ENCODE measurements at regions not wholly inside any gene's neighbourhood (a gene's known extent, or its start where the extent isn't known, plus 50 kb on each side); places are given as distances from the start of the nearest gene placed in this dataset.
"Not testable (repeated sequence)": the region's sequence is repeated elsewhere in the genome, so short reads cannot be mapped to it uniquely, and the experiment has no call there.

DNA sequence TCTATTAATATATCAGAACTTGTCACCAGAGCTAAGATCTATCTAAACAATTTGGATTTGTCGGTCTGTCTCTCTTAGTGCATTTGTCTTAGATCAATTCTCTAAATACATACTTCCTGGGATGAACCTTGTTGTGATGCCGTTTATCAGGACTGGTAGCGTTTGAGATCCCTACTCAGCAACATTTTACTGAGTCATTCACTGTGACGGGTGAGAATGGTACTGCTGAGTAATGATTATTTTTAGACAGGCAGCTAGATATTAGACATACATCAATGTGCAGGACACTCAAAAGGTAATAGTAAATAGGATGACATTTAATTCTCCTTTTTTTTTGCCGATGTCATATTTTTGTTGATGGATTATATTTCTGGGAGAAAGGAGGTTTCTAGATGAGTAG, 209.0 kb downstream of the CSNK1G3 start:
- no peak for FAIRE-seq

DNA sequence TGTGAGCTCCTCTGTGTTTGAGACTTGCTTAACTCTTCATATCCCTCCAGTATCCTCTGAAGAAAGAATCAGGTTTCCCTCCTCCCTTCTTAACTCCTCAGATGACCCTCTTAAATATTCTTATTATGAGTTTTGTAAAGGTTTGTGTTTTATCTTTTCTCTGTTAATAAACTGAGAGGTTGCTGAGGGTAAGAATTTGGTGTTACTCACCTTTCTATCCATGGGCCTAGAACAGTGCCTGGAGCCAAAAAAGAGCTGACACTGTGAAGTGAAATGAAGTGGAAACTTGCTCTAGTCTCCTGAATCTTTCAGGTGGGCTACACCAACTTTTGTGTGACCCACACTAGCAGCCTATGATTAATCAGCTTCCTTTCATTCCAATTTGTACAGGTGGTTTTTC, 208.4 kb downstream of the CSNK1G3 start:
- FAIRE-seq = no peak

DNA sequence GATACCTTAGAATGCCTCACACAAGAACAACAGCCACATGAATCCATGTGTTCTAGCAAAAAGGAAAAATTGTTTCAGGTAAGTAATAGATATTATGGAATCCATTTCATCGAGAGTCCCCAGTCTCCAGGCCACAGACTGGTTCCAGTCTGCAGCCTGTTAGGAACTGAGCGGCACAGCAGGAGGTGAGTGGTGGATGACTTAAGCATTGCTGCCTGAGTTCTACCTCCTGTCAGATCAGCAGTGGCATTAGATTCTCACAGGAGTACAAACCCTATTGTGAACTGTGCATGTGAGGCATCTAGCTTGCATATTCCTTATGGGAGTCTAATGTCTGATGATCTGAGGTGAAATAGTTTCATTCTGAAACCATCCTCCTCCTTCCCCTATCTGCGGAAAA, 207.0 kb downstream of the CSNK1G3 start:
- no peak for FAIRE-seq

DNA sequence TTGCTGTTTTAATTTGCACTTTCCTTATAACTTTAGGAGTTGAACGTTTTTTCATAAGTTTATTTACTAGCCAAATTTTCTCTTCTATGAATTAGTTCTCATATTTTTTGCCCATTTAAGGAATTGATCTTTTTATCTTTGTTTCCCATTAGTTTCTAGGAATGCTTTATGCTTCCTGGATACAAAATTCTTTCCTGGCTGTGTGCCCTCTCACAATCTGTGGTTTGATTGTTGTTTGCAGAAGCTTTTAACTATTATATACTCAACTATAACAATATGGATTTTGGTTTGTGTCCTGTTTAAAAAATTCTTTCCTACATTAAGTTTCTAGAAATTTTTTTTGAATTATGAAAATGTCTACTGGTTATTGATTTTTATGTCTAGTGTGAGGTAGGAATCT, 206.3 kb downstream of the CSNK1G3 start:
- no peak for FAIRE-seq

DNA sequence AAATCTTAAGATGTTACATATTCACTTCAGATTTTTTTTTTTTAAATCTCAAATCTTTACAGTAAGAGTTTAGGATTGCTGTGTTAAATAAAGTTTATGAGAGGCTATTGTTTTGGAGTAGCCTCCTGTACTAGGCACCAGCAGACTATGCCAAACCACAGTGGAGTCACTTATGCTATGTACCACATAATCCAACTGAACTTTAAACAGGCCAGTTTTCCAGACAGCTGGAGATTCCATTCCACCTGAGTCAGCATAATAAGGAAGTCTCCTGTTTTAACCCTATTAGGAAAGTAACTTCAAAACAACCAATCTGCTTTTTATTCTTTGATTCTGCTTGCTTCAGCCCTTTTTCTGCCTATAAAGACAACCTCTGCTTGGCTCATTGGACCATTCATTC, 205.2 kb downstream of the CSNK1G3 start:
- FAIRE-seq = no peak

DNA sequence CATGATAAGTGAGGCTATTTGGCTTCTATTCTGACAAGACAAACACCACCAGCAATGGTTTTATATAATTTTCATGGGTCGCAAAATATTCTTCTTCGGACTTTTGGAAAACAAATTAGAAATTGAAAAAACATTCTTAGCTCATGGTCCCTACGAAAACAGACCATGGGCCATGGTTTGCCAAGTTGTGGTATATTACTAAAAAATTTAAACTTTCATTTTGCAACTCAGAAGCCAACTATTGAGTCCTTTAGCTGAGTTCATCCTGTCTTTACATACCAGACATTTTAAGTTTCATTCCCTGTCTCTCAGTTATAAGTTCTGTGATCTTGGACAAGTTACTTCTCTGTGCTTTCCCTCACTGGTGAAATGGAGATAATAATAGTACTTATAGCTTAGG, 198.1 kb downstream of the CSNK1G3 start:
- no peak for FAIRE-seq

DNA sequence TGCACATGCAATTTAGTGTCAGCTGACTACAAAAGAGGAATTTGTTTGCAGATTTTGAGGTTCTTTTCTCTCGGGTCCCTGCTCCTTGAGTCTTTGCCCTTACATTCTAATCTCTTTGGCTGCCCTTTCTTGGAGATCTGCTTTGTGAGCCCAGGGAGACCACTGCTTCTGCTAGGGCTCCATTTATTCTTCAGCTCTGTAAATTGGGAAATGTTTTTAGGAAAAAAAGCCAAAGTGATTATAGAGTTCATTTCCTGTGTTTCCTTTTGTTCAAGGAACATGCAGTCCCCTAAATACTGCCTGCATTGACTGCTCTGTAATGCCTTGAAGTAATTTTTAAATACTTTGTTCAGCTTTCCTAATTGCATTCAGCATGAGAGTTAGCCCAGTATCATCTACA, 197.4 kb downstream of the CSNK1G3 start:
- FAIRE-seq = no peak

DNA sequence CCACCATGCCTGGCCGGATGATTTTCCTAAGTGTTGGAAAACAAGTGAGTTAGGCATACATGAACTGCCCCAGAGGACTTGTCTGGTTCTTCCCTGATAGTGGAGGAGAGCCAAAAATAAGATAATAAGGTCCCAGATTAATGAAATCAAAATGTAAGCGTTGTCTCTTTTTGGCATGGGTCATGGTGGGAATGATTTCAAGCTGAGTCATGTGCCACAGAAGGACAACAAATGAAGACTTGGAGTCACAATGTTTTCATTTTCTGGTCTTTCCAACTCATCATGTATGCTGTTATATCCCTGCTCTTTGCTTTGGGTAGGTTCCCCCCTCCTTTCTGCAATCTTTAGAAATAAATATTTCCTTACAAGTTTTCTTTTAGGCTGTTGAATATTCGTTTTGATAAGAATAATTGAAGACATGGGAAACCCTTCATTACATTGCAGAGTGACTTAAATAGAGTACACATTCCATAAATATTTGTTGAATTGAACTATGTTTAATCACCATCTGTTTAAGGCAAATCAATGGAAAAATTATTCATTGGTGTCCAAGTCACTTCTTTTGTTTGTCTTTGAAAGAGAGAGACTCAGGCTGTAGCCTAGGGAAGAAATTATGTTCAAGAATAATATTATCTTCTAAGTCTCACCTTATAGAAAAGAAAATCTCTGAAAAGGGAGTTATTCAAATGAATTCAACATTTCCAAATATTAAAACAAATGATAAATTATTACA, 196.3 kb downstream of the CSNK1G3 start:
- FAIRE-seq = no peak

DNA sequence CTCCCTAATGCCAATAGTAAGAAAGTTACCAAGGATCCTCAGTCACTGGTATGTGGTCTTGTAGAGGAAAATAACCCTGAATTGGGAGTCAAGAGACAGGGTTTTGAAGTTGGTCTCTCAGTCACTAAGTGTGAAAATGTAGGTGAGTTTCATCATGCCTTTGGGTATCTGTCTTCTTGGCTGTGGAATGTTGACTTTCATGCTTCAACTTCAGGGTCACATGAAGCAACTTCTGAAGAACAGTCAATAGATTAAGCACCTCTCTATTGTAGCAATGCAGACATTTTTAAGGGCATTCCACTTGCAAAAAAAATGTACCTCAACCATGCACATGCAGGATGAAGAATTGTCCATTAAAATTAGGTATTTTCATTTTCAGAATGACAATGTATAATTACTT, 194.6 kb downstream of the CSNK1G3 start:
- no peak for FAIRE-seq

DNA sequence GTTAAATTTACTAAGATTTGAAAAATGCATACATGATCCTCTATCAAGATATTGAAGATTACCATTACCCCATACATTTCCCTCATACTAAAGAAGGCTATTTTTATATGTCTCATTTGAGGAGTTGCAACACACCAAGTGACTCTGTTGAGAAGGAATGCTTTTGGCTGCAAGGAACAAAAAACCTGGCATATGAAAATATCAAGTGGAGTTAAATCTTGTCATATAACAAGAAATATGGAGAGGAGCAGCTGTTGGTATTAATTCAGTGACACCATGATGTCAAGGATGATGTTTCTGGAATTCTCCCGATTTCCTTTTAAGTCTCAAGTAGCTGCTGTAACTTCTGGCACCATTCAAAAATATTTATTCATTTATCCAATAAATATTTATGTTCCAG, 193.8 kb downstream of the CSNK1G3 start:
- FAIRE-seq = no peak

DNA sequence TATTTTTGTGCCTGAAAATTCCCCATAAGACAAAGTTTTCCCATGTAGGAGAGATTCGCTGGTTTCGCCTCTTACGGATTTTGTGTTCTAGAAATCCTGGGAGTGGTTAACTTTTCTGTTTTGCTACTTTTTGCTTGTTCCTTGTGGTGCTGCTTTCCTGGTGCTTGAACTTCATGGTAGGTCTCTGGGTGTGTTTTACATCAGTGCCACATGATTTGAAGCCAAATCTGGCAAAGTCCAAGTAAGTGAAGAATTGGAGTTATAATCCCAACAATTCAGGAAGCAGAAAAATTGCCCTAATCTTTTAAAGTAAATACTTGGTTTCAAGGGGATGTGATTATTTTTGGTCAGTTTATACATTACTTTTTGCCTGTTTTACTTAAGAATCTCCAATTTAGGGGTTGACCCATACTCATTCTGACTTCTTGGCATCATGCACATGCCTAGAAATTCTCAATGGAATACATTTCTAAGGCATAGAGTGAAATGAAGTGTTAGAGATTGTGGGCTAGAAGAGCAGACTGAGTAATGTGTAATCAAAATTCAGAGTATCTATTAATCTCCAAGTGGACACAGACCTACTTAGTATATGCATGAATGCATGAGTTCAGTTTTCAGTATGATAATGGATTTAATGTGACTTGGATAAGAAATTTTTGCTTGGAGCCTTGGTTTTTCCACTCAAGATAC, 189.7 kb downstream of the CSNK1G3 start:
- FAIRE-seq = no peak

DNA sequence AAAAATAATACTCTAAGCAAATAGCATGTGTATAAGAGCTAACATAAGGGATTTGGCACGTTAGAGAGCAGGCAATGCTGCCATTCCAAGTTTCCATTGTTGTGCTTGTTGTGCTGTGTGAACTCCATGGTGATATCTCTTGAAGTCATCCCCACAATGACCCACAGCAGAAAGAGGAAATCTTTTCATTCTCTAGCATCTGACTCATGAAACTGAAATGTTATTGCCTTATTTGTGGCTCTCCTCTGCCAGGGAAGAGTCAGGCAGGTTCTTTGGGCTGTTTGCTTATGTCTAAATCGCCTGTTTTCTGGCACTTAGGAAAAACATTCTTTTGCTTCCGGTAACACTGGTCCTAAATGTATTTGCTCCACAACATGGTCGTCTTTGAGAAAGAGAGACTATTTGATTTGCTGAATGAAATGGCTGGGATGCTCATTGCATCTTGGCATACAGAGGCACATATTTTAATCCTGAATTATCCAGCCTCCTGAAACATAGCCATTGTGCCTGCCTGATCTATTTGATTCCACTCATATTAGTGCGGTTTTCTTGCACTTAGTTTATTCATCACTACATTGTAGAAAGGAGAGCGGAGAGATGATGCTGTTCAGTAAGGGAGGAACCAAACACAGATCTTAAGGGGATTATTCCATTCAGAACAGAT, 188.8 kb downstream of the CSNK1G3 start:
- no peak for FAIRE-seq

DNA sequence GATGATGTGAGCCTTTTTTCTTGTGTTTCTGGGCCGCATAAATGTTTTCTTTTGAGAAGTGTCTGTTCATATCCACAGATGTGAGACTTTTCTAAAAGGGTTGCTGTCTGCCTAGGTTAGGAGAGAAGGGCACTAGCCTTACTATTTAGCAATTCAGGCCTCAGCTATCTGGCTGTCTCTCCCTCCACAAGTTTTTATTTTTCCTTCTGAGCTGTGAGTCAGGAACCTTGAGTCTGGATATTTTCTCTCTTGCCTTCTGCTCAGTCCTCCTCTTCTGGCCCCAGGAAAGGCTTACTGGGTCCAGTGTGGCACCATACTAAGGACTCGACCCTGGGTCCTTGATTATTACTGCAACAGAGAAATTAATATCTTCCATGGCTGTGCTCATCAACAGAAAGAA, 187.6 kb downstream of the CSNK1G3 start:
- no peak for FAIRE-seq

DNA sequence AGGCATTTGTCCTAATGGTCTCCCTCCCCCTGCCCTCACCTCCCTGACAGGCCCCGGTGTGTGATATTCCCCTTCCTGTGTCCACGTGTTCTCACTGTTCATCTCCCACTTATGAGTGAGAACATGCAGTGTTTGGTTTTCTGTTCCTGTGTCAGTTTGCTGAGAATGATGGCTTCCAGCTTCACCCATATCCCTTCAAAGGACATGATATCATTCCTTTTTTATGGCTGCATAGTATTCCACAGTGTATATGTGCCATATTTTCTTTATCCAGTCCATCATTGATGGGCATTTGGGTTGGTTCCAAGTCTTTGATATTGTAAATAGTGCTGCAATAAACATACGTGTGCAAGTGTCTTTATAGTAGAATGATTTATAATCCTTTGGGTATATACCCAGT, 187.0 kb downstream of the CSNK1G3 start:
- FAIRE-seq = not testable (repeated sequence)

DNA sequence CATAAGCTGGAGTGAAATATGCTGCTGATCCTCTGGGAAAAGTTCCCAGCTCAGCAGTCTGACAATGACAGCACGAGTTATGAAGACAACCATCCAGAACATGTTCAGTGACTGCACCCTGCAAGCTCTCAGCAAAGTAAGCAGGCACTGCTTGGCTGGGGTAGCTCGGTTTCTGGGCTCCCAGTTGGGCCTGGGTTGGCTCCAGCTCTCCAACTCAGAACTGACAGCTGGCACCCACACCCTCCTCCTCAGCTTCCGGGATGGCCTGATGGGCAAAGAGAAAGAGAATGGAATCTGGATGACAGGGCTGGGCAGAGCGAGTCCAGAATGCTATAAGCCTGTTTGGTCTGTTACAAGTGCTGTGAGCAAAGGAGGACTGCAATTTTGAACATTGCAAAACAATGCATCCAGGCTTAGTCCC, 185.0 kb downstream of the CSNK1G3 start:
- no peak for FAIRE-seq

DNA sequence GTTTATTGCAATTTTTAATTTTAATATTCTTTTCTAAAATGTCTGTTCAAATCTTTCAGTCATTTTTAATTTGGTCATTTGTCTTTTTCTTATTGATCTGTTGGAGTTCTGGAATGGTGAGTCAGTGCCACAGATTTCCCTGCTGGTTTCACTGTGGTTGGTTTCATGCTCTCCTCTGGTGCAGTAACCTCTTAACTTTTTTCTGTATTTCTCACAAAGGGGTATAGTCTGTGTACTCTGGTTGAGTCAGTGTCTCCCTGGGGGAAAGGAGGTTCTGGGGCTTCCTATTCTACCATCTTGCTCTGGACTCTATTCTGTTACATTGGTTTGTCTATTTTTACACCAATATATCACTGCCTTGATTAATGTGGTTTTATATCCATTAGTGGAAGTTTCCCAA, 178.8 kb downstream of the CSNK1G3 start:
- no peak for FAIRE-seq

DNA sequence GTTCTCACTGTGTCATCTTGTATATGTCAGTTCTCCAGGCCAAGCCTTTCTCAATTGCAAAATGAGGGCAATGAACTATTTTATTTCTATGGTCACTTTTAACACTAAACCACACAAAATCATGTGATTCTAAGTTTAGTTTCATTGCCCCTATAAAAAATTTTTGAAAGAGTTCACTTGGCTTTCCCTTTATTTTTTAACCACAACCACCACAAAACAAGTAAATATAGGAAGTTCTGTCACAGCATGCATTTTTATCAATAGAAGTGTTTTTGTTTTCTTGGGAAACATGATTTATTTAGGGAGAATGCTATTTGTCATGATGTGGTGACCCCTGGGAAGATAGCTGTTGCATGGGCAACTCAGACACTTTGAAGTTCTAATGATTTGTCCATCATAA, 169.1 kb downstream of the CSNK1G3 start:
- no peak for FAIRE-seq

DNA sequence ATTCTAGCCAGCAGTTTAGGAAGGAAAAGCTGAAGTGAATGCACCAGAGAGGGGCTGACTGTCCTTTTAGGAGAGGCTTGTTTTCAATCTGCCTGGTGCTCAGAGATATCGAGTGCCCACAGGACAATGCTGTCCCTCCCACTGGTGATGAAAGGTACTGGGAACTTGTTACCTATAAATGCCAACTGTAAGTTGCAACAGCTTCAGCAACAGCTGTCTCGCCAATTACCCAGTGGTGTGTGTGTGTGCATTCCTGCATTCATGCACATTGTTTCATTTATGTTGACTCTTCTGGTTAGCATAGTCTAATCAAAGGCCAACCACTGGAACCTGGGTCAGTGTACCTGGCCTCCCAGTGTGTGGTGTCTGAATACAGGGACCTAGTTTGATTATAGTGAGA, 161.1 kb downstream of the CSNK1G3 start:
- no peak for FAIRE-seq

DNA sequence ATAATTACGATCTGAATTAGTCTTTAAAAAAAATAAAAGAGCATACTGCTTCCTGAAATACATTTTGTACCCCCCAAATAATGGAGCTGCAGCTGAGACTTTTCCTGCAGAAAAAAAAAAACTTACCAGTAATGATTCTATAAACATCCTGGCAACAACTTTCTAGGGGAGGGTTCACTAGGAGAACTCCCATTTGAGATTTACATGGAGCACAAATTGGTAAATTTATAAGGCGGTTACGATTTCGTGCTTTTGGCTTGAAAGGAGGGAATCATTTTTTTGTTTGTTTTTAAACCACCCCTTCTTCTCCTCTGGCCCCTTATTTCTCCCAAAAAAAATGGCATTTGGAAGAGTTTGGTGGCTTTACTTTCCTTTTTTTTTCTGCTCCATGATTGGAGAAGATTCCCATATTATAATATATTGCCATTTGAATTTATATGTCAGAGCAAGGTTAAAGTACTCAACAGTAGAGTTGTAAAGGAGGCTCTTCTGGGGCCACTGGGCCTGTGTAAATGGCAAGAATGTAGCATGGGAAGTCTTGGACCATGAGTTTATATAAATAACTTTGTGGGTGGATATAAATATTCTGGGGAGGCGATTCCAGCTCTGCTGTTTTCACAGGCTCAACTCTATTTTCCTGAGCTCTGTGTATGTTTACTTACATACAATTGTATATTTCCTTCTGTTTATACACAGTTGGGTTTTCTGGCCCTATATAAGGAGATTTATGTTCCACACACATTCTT, 159.9 kb downstream of the CSNK1G3 start:
- no peak for FAIRE-seq

DNA sequence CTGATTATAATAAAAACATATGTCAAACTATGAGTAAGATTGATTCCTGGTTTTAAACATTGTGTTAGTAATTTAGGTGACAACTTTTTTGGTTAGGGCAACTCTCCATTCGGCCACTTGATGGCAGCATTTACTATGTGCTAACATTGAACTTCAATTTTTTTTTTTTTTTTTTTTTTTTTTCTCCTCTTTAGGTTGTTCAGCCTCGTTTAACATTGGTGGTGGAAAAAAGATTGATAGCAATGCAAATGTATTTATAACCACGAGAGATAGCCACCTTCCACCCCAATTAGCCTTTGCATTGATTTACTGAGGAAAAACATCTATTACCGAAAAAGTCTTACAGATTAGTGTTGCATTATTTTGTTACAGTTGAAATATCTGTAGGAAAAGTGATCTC, 159.1 kb downstream of the CSNK1G3 start:
- FAIRE-seq = peak; percentile 95

Data from G401.6 (cell line).